BJ (cell line): ENCODE measurements at regions not wholly inside any gene's neighbourhood (a gene's known extent, or its start where the extent isn't known, plus 50 kb on each side); places are given as distances from the start of the nearest gene placed in this dataset.

Experiments used
- CTCF ChIA-PET: fragments of 350-600 bp; formaldehyde crosslinking; extraction: SDS; loops from one replicate; lab custom pipeline; 2021; ENCODE audit warnings: antibody characterized with exemption, inconsistent platforms; lab: Yijun Ruan, JAX
- POLR2A ChIA-PET: fragments of 300-600 bp; sonication (Branson Sonifier 250); formaldehyde crosslinking; extraction: SDS; loops from one replicate; lab custom pipeline; 2021; ENCODE audit warnings: antibody characterized with exemption; lab: Charles Lee
- DNase-seq: peaks from one replicate; pipeline ENCODE4 v3.0.0-alpha.2; 2011; ENCODE audit warnings: low read depth
- H3K27me3 ChIP-seq: 2 replicates; pipeline ENCODE4 v1.6.0; 2011; ENCODE audit warnings: low read length; ENCODE audit not compliant: control insufficient read depth, insufficient read depth
- H3K36me3 ChIP-seq: 2 replicates; pipeline ENCODE4 v1.5.1; 2011; ENCODE audit warnings: low read length; ENCODE audit not compliant: control insufficient read depth, insufficient read depth
- H3K4me3 ChIP-seq: 2 replicates; pipeline ENCODE4 v1.5.1; 2011; ENCODE audit warnings: low read depth, mild to moderate bottlenecking, control low read depth, low read length
- TF ChIP-seq, protein P1 (sequence below): IDR thresholded peaks from 2 replicates; pipeline ENCODE4 v1.5.1; 2011; ENCODE audit warnings: low read depth, mild to moderate bottlenecking, control low read depth, inconsistent platforms, low read length, moderate library complexity; ENCODE audit not compliant: insufficient read depth

DNA sequence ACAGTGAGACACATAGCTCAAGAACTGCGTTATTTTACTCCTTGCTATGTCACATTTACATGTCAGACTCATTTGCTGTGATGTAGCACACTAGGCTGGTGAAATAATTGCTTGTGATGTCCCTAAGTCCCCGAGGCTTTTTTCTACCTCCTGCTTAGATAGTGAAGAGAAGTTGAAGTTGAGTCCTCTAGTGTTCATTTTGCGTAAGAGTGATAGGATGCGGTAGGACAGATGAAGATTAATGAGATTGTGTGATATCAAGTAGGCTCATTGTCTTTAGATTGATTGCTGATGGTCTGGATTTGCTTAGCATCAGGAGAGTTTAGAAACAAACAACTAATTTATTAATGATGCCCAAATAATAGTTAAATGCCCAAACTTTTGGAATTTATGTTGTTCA, 173.6 kb upstream of the NUDT6 start:
- Histone ChIP-seq H3K27me3 (no peaks in the 10 kb centered on the region), H3K4me3 (no peak overlapping the region), H3K36me3 (no peaks in the 10 kb centered on the region)
- CTCF ChIA-PET, result interaction anchor here (1.0 kb wide), 3 partner anchors 9 to 31 kb away, joined by 3 to 5 read pairs (median 3); no protein-coding TSS in a partner anchor
- TF ChIP-seq, protein P1, sequence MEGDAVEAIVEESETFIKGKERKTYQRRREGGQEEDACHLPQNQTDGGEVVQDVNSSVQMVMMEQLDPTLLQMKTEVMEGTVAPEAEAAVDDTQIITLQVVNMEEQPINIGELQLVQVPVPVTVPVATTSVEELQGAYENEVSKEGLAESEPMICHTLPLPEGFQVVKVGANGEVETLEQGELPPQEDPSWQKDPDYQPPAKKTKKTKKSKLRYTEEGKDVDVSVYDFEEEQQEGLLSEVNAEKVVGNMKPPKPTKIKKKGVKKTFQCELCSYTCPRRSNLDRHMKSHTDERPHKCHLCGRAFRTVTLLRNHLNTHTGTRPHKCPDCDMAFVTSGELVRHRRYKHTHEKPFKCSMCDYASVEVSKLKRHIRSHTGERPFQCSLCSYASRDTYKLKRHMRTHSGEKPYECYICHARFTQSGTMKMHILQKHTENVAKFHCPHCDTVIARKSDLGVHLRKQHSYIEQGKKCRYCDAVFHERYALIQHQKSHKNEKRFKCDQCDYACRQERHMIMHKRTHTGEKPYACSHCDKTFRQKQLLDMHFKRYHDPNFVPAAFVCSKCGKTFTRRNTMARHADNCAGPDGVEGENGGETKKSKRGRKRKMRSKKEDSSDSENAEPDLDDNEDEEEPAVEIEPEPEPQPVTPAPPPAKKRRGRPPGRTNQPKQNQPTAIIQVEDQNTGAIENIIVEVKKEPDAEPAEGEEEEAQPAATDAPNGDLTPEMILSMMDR, result peak; percentile 34; the same call in 1 of the 2 replicates
- POLR2A ChIA-PET, result interaction anchor here (0.6 kb wide), 2 partner anchors 36 to 720 kb away, joined by 3 read pairs; no protein-coding TSS in a partner anchor
- no peak for DNase-seq

DNA sequence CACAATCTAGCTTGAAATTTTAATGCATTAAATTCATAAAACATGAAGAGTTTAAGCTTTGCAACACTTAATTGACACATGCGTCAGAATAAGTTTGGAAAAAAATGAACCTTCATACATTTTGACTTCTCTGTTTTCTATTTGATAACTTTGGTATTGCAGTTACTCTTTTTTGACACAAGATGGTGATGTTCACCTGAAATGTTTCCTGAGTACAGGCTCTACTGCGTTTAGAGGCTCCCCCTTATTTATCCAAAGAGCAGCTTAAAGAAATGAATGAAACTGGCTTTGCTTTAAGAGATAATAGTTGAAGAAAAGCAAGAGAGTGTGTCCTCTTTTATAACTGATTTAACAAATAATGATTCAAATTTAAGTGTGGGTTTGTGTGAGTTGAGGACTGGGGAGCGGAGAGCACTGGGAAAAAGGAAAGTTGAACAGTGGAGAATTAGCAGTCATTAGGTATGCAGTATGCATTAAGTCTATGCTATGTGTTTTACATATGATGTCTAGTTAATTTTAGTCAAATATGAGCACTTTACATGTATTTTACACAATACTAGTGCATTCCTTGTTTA, 180.6 kb upstream of the NUDT6 start:
- CTCF ChIA-PET, result interaction anchor here (0.6 to 1.6 kb wide), 12 partner anchors 9 to 1831 kb away, joined by 3 to 10 read pairs (median 4); no protein-coding TSS in a partner anchor
- Histone ChIP-seq H3K36me3 (peaks cover 2% of the 10 kb centered on the region; the same call in 1 of the 2 replicates), H3K27me3 (no peaks in the 10 kb centered on the region), H3K4me3 (no peak overlapping the region)
- POLR2A ChIA-PET, result no interaction called here
- TF ChIP-seq, protein P1, result peak; percentile 68
- no peak for DNase-seq

DNA sequence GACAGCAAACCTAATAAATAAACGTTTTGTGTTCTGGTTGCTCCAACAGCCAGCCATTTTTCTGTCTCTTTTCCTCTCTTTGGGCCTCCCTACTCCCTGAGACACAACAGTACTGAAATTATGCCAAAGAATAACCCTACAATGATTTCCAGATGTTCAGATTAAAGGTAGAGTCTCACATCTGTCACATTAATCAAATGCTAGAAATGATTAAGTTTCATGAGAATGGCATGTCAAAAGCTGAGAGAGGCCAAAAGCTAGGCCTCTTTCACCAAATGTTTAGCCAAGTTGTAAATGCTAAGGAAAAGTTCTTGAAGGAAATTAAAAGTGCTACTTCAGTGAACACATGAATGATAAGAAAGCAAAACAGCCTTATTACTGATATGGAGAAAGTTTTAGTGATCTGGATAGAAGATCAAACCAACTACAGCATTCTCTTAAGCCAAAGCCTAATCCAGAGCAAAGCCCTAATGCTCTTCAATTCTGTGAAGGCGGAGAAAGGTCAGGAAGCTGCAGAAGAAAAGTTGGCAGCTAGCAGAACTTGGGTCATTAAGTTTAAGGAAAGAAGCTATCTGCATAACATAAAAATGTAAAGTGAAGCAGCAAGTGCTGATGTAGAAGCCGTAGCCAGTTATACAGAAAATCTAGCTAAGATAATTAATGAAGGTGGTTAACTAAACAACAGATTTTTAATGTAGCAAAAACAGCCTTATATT, 182.1 kb upstream of the NUDT6 start:
- TF ChIP-seq, protein P1, result no peak
- CTCF ChIA-PET, result interaction anchor here (1.4 kb wide), 1 partner anchor 1008 kb away, joined by 3 read pairs; no protein-coding TSS in a partner anchor
- Histone ChIP-seq H3K4me3 (no peak overlapping the region), H3K27me3 (no peaks in the 10 kb centered on the region), H3K36me3 (peaks cover 2% of the 10 kb centered on the region; the same call in 1 of the 2 replicates)
- POLR2A ChIA-PET, result no interaction called here
- DNase-seq, result no peak

DNA sequence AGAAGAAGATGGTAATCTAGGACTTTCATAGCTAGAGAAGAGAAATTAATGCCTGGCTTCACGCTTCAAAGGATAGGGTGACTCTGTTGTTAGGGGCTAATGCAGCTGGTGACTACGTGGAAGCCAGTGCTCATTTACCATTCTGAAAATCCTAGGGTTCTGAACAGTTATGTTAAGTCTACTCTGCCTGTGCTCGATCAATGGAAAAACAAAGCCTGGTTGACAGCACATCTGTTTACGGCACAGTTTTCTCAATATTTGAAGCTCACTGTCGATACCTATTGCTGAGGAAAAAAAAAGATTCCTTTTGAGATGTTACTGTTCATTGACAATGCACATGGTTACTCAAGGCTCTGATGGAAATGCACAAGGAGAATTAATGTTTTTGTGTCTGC, 182.6 kb upstream of the NUDT6 start:
- H3K4me3 ChIP-seq, result no peak overlapping the region
- CTCF ChIA-PET, result interaction anchor here (1.4 kb wide), 1 partner anchor 1007 kb away, joined by 3 read pairs; no protein-coding TSS in a partner anchor
- DNase-seq, result no peak
- H3K36me3 ChIP-seq, result peaks cover 2% of the 10 kb centered on the region; the same call in 1 of the 2 replicates
- TF ChIP-seq, protein P1, result no peak
- POLR2A ChIA-PET, result no interaction called here
- no peaks in the 10 kb centered on the region for H3K27me3 ChIP-seq

DNA sequence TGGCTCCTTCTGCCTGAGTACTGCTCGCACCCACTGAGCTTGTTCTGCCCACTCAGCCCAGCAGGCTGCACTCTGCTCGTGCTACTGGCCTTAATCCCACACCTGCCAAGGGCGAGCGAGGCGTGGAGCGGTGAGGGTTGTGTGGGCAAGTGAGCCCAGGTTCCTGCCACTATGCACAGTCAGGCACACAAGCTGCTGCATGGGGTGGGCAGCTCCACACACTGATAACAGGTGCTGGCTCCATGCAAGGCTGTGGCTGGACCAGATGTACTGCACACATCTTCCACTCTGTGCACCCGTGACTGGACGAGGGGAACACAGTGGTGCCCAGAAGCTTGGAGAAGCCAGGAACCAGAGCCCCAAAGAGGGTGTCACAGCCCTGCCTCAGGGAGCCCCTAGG, 184.3 kb upstream of the NUDT6 start:
- DNase-seq, result no peak
- TF ChIP-seq, protein P1, result no peak
- POLR2A ChIA-PET, result no interaction called here
- H3K4me3 ChIP-seq, result no peak overlapping the region
- CTCF ChIA-PET, result interaction anchor here (0.8 to 1.3 kb wide), 3 partner anchors 10 to 554 kb away, joined by 3 to 5 read pairs (median 3); no protein-coding TSS in a partner anchor
- no peaks in the 10 kb centered on the region for H3K27me3 ChIP-seq
- H3K36me3 ChIP-seq, result peaks cover 2% of the 10 kb centered on the region; the same call in 1 of the 2 replicates
